ENCODE measurements at regions not wholly inside any gene's neighbourhood (a gene's known extent, or its start where the extent isn't known, plus 50 kb on each side); places are given as distances from the start of the nearest gene placed in this dataset.

- no peak overlapping the region for H3K4me3 ChIP-seq (replicated peaks; ENCODE audit: insufficient read depth, low read length)
- DNase-seq (ENCODE audit: low read depth in 1 of 2, low spot score in 1 of 2), result no peak
- TF ChIP-seq SPI1 (IDR thresholded peaks at IDR 0.05; ENCODE audit: borderline replicate concordance, low read depth) (no peak), POLR2AphosphoS5 (IDR thresholded peaks at IDR 0.05; ENCODE audit: low read depth) (no peak), REST (IDR thresholded peaks at IDR 0.05; ENCODE audit: insufficient replicate concordance, low read depth) (no peak), CTCF (IDR thresholded peaks at IDR 0.05; ENCODE audit: insufficient read depth, low read length) (no peak), GABPA (IDR thresholded peaks at IDR 0.05; ENCODE audit: low read depth) (no peak)
- no peak overlapping the region for H3K27ac ChIP-seq (replicated peaks)
- no peaks in the 10 kb centered on the region for H3K27me3 ChIP-seq (ENCODE audit: insufficient read depth, poor library complexity, severe bottlenecking)
These were observed 53.7 kb upstream of the DHX40 start for GRCh38 chr17:59511726-59512125.

GRCh38 chr17:59512844-59513385 lies 52.5 kb upstream of the DHX40 start:
- Histone ChIP-seq H3K27me3 (ENCODE audit: insufficient read depth, poor library complexity, severe bottlenecking) (no peaks in the 10 kb centered on the region), H3K27ac (replicated peaks) (no peak overlapping the region), H3K4me3 (replicated peaks; ENCODE audit: insufficient read depth, low read length) (no peak overlapping the region)
- DNase-seq (ENCODE audit: low read depth in 1 of 2, low spot score in 1 of 2), result no peak
- TF ChIP-seq SPI1 (IDR thresholded peaks at IDR 0.05; ENCODE audit: borderline replicate concordance, low read depth) (peak; percentile 81), GABPA (IDR thresholded peaks at IDR 0.05; ENCODE audit: low read depth) (no peak)

GRCh38 chr17:59513934-59514841 lies 51.2 kb upstream of the DHX40 start:
- DNase-seq (ENCODE audit: low read depth in 1 of 2, low spot score in 1 of 2), result peak in 1 of 2 experiments; percentile 95
- Histone ChIP-seq H3K4me3 (replicated peaks; ENCODE audit: insufficient read depth, low read length) (no peak overlapping the region), H3K27me3 (ENCODE audit: insufficient read depth, poor library complexity, severe bottlenecking) (no peaks in the 10 kb centered on the region), H3K27ac (replicated peaks) (no peak overlapping the region)
- TF ChIP-seq SPI1 (IDR thresholded peaks at IDR 0.05; ENCODE audit: borderline replicate concordance, low read depth), result no peak
- no peak for TF ChIP-seq GABPA (IDR thresholded peaks at IDR 0.05; ENCODE audit: low read depth)
- no peak for TF ChIP-seq POLR2AphosphoS5 (IDR thresholded peaks at IDR 0.05; ENCODE audit: low read depth)
- TF ChIP-seq CTCF (IDR thresholded peaks at IDR 0.05; ENCODE audit: insufficient read depth, low read length), result no peak
- no peak for TF ChIP-seq REST (IDR thresholded peaks at IDR 0.05; ENCODE audit: insufficient replicate concordance, low read depth)
